A673 (cell line): ENCODE measurements at regions not wholly inside any gene's neighbourhood (a gene's known extent, or its start where the extent isn't known, plus 50 kb on each side); places are given as distances from the start of the nearest gene placed in this dataset.
"Not testable (repeated sequence)": the region's sequence is repeated elsewhere in the genome, so short reads cannot be mapped to it uniquely, and the experiment has no call there.

Experiments
- BruUV-seq: library from RNA; stranded (reverse); fragments of 400-500 nt; replicated peaks from 2 replicates; lab custom pipeline; 2021; lab: Mats Ljungman, UMichigan
- CTCF ChIA-PET: fragments of 300-600 bp; sonication (Branson Sonifier 250); formaldehyde crosslinking; loops from one replicate; lab custom pipeline; 2022; ENCODE audit warnings: antibody characterized with exemption; lab: Charles Lee
- POLR2A ChIA-PET: fragments of 300-600 bp; sonication (Branson Sonifier 250); formaldehyde crosslinking; loops from one replicate; lab custom pipeline; 2022; ENCODE audit warnings: antibody characterized with exemption; ENCODE audit not compliant: low non-redundant PET; lab: Charles Lee
- DNase-seq: peaks from one replicate; pipeline ENCODE4 v3.0.0-alpha.2; 2015; ENCODE audit warnings: low spot score
- H3K27ac ChIP-seq: fragments of 200-600 bp; sonication (generic); 2 replicates; pipeline ENCODE4 v1.5.1; 2016; ENCODE audit warnings: mixed run types, low read depth, mild to moderate bottlenecking, mixed read lengths, antibody characterized with exemption, low read length; ENCODE audit not compliant: poor library complexity, severe bottlenecking
- H3K27me3 ChIP-seq: fragments of 200-600 bp; sonication (generic); replicated peaks from 2 replicates; pipeline ENCODE4 v1.6.1; 2017; ENCODE audit warnings: mixed run types, low read depth, mild to moderate bottlenecking, mixed read lengths, antibody characterized with exemption, low read length; ENCODE audit not compliant: insufficient read depth, poor library complexity
- H3K36me3 ChIP-seq: fragments of 200-600 bp; sonication (generic); 2 replicates; pipeline ENCODE4 v1.6.1; 2016; ENCODE audit warnings: mixed run types, mild to moderate bottlenecking, mixed read lengths, antibody characterized with exemption, low read length; ENCODE audit not compliant: insufficient read depth, poor library complexity, severe bottlenecking
- H3K4me1 ChIP-seq: fragments of 200-600 bp; sonication (generic); 2 replicates; pipeline ENCODE4 v1.6.1; 2017; ENCODE audit warnings: mixed run types, mild to moderate bottlenecking, mixed read lengths, antibody characterized with exemption, low read length; ENCODE audit not compliant: insufficient read depth, poor library complexity, severe bottlenecking
- H3K4me3 ChIP-seq: fragments of 200-600 bp; sonication (generic); 2 replicates; pipeline ENCODE4 v1.5.1; 2016; ENCODE audit warnings: low read depth, mixed run types, mild to moderate bottlenecking, mixed read lengths, low read length; ENCODE audit not compliant: poor library complexity, severe bottlenecking
- H3K9me3 ChIP-seq: fragments of 200-600 bp; sonication (generic); 2 replicates; pipeline ENCODE4 v1.6.1; 2016; ENCODE audit warnings: mixed run types, low read depth, mild to moderate bottlenecking, mixed read lengths, antibody characterized with exemption, low read length; ENCODE audit not compliant: poor library complexity, severe bottlenecking
- intact Hi-C: fragments of 100-400 bp; cut with micrococcal nuclease; formaldehyde crosslinking; loops from one replicate; pipeline ENCODE4 v1.10.0; 2022; ENCODE audit not compliant: unreplicated experiment

- DNase-seq, POLR2A ChIA-PET, H3K27ac ChIP-seq, intact Hi-C loops, H3K27me3 ChIP-seq, BruUV-seq, H3K4me1 ChIP-seq, CTCF ChIA-PET, H3K36me3 ChIP-seq, H3K4me3 ChIP-seq, H3K9me3 ChIP-seq: not testable (repeated sequence)
Measured at GRCh38 chr1:146448212-146448876, 219.5 kb upstream of the NOTCH2NLA start.

DNA sequence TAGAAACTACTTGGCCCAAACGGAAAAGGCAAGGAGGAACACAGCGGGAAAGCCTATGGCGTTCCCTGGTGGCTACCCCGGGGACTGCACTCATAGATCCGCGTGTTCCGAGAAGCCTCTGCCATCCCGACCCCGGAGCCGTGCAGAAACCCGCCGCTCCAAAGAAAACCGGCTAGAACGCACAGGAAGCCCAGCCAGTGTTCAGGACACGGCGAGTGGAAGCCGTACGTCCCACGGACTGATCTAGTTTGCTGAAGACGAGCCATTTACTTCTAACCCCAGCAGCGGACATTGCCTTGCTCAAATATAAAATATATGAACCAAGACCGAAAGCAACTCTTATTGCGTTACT is 215.0 kb upstream of the NOTCH2NLA start:
- CTCF ChIA-PET, H3K27me3 ChIP-seq, H3K36me3 ChIP-seq, intact Hi-C loops, H3K9me3 ChIP-seq, H3K4me1 ChIP-seq, H3K27ac ChIP-seq, POLR2A ChIA-PET, BruUV-seq, H3K4me3 ChIP-seq: not testable (repeated sequence)
- peak; percentile 2 for DNase-seq

- H3K4me3 ChIP-seq, POLR2A ChIA-PET, H3K27me3 ChIP-seq, H3K4me1 ChIP-seq, BruUV-seq, intact Hi-C loops, H3K9me3 ChIP-seq, H3K27ac ChIP-seq, H3K36me3 ChIP-seq, DNase-seq, CTCF ChIA-PET: not testable (repeated sequence)
Measured at GRCh38 chr1:146443088-146443870, 214.5 kb upstream of the NOTCH2NLA start.

GRCh38 chr1:146438543-146438942 is 209.7 kb upstream of the NOTCH2NLA start:
- H3K9me3 ChIP-seq, DNase-seq, POLR2A ChIA-PET, H3K4me1 ChIP-seq, H3K4me3 ChIP-seq, H3K27me3 ChIP-seq, intact Hi-C loops, H3K36me3 ChIP-seq, H3K27ac ChIP-seq, CTCF ChIA-PET: not testable (repeated sequence)
- TSS peak; percentile 91 for BruUV-seq

- not testable (repeated sequence) for BruUV-seq
Measured at GRCh38 chr1:146416642-146417041, 187.8 kb upstream of the NOTCH2NLA start.

GRCh38 chr1:146415017-146415416 is 186.2 kb upstream of the NOTCH2NLA start:
- H3K36me3 ChIP-seq, H3K27ac ChIP-seq, H3K9me3 ChIP-seq, BruUV-seq, H3K27me3 ChIP-seq, H3K4me1 ChIP-seq, H3K4me3 ChIP-seq, POLR2A ChIA-PET, intact Hi-C loops, DNase-seq, CTCF ChIA-PET: not testable (repeated sequence)

More at GRCh38 chr1:146416642-146417041, 187.8 kb upstream of the NOTCH2NLA start:
- H3K27ac ChIP-seq, H3K27me3 ChIP-seq, H3K9me3 ChIP-seq, H3K36me3 ChIP-seq, DNase-seq, POLR2A ChIA-PET, CTCF ChIA-PET, intact Hi-C loops, H3K4me1 ChIP-seq, H3K4me3 ChIP-seq: not testable (repeated sequence)

DNA sequence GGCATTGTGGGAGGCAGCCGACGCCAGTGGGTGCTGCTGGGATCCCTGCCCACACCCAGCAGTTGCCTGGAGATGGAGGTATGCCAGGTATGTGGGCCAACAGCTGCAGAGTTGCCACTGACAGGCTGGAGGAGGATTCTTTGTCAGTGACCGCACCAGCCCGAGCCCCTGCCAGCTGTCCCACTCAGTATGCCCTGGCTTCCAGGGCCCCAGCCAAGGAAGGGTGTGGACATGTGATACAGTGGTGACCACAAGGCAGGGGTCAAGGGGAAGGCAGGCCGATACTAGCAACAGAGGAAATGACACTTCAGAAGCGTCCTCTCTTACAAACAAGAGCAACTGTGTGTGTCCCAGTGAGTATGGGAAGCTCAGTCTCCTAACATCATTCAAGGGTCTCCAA is 185.1 kb upstream of the NOTCH2NLA start:
- H3K4me1 ChIP-seq, H3K9me3 ChIP-seq, H3K36me3 ChIP-seq, H3K4me3 ChIP-seq, H3K27ac ChIP-seq, DNase-seq, H3K27me3 ChIP-seq, CTCF ChIA-PET, intact Hi-C loops, BruUV-seq, POLR2A ChIA-PET: not testable (repeated sequence)
